ENCODE measurements at regions not wholly inside any gene's neighbourhood (a gene's known extent, or its start where the extent isn't known, plus 50 kb on each side); places are given as distances from the start of the nearest gene placed in this dataset.

GRCh38 chr3:180359953-180360279 is 242.0 kb upstream of the TTC14 start:
- Histone ChIP-seq H3K9ac (ENCODE audit: control insufficient read depth, insufficient read depth, low read length) (no peak overlapping the region), H3K4me2 (ENCODE audit: control insufficient read depth, insufficient read depth) (no peak overlapping the region), H3K4me3 (no peak overlapping the region), H3K79me2 (ENCODE audit: control insufficient read depth, insufficient read depth, low read length) (no peaks in the 10 kb centered on the region), H3K27ac (ENCODE audit: control insufficient read depth, insufficient read depth) (no peak overlapping the region), H3K9me3 (replicated peaks; ENCODE audit: control insufficient read depth, insufficient read depth, low read length) (no peaks in the 10 kb centered on the region), H4K20me1 (ENCODE audit: control insufficient read depth, insufficient read depth) (no peaks in the 10 kb centered on the region), H3K27me3 (replicated peaks in 1 of 2; ENCODE audit: control insufficient read depth in 2 of 2, insufficient read depth in 2 of 2, low read length in 1 of 2) (no peaks in the 10 kb centered on the region), H3K36me3 (ENCODE audit: control insufficient read depth in 2 of 2, insufficient read depth in 2 of 2, low read length in 1 of 2) (no peaks in the 10 kb centered on the region), H2AFZ (ENCODE audit: control insufficient read depth, low read depth, low read length) (no peak overlapping the region), H3K4me1 (ENCODE audit: control insufficient read depth, insufficient read depth, low read length) (no peaks in the 10 kb centered on the region)
- intact Hi-C loops (cut with micrococcal nuclease; ENCODE audit: unreplicated experiment) (no loop called here), in situ Hi-C loops (cut with MboI) (no loop called here)
- POLR2A ChIA-PET: no interaction called here
- TF ChIP-seq POU2F2 (IDR thresholded peaks at IDR 0.05; ENCODE audit: borderline replicate concordance, low read depth, low read length) (no peak), BACH1 (IDR thresholded peaks at IDR 0.05; ENCODE audit: borderline replicate concordance) (no peak), SPI1 (IDR thresholded peaks at IDR 0.05; ENCODE audit: borderline replicate concordance, insufficient read depth, low read depth, low read length) (no peak), KAT2A (conservative IDR thresholded peaks at IDR 0.05; ENCODE audit: control insufficient read depth, low read depth, low read length) (no peak), RBBP5 (conservative IDR thresholded peaks at IDR 0.05) (no peak), IRF4 (IDR thresholded peaks at IDR 0.05; ENCODE audit: low read depth, low read length) (no peak), MEF2B (IDR thresholded peaks at IDR 0.05; ENCODE audit: partially characterized antibody, poor library complexity, severe bottlenecking) (no peak), HDGF (IDR thresholded peaks at IDR 0.05) (no peak), ZBTB33 (IDR thresholded peaks at IDR 0.05) (no peak), GATAD2B (conservative IDR thresholded peaks at IDR 0.05; ENCODE audit: low read depth) (no peak), JUND (IDR thresholded peaks at IDR 0.05; ENCODE audit: low read depth, low read length) (no peak), CBFB (IDR thresholded peaks at IDR 0.05; ENCODE audit: low read depth) (no peak), ZZZ3 (IDR thresholded peaks at IDR 0.05; ENCODE audit: control insufficient read depth, insufficient read length, low read depth) (no peak), POLR2AphosphoS5 (IDR thresholded peaks at IDR 0.05; ENCODE audit: low read length) (no peak), ZNF592 (IDR thresholded peaks at IDR 0.05) (no peak), RAD51 (IDR thresholded peaks at IDR 0.05) (no peak), POLR2A (IDR thresholded peaks at IDR 0.05; ENCODE audit: low read depth, low read length) (no peak), MAX (IDR thresholded peaks at IDR 0.05; ENCODE audit: low read depth, low read length) (no peak), SIX5 (IDR thresholded peaks at IDR 0.05; ENCODE audit: low read depth, low read length, severe bottlenecking) (no peak)
- RAD21 ChIA-PET (ENCODE audit: unreplicated experiment): interaction anchor here (0.9 to 1.3 kb wide), 3 partner anchors 39 to 431 kb away, joined by 3 to 4 read pairs (median 3); no protein-coding TSS in a partner anchor
- SMC1A ChIA-PET (ENCODE audit: uncharacterized antibody, unreplicated experiment): interaction anchor here (0.8 to 2.2 kb wide), 9 partner anchors 9 to 476 kb away, joined by 3 to 9 read pairs (median 3); no protein-coding TSS in a partner anchor
- FAIRE-seq (no peak), DNase-seq (ENCODE audit: low read depth, low spot score) (no peak), ATAC-seq (no peak)
- CTCF ChIA-PET: no interaction called here
- 9% methylated on average over 2 of the region's 2 CpGs for WGBS (ENCODE audit: insufficient coverage, insufficient replicate concordance, low lambda C conversion rate, missing lambda C conversion rate)
- no TSS peak for BruUV-seq (replicated peaks)

Data from GM12878 (cell line).